Testis (tissue), 2 donors: ENCODE measurements at regions not wholly inside any gene's neighbourhood (a gene's known extent, or its start where the extent isn't known, plus 50 kb on each side); places are given as distances from the start of the nearest gene placed in this dataset.

Experiments used
- CTCF ChIP-seq, 3 experiments: fragments of 450-650 bp in 2 of 3; fragments of 200-600 bp in 1 of 3; sonication (generic) in 1 of 3; IDR thresholded peaks; one replicate each; pipeline ENCODE4 v1.5.1; 2016 to 2019; ENCODE audit warnings: antibody characterized with exemption in 3 of 3, mild to moderate bottlenecking in 2 of 3, moderate library complexity in 1 of 3
- POLR2A ChIP-seq: fragments of 450-650 bp; IDR thresholded peaks from one replicate; pipeline ENCODE4 v1.6.1; 2017; ENCODE audit warnings: antibody characterized with exemption, mild to moderate bottlenecking, moderate library complexity

- TF ChIP-seq CTCF (IDR thresholded peaks at IDR 0.05) (no peak), POLR2A (no peak)
Measured at GRCh38 chr10:27601946-27602538, 97.9 kb downstream of the RAB18 start.
